ENCODE measurements at regions not wholly inside any gene's neighbourhood (a gene's known extent, or its start where the extent isn't known, plus 50 kb on each side); places are given as distances from the start of the nearest gene placed in this dataset.
A peak's percentile ranks its signal among the peaks of the same experiment; 100 is the strongest.
"Not testable (repeated sequence)": the region's sequence is repeated elsewhere in the genome, so short reads cannot be mapped to it uniquely, and the experiment has no call there.

DNA sequence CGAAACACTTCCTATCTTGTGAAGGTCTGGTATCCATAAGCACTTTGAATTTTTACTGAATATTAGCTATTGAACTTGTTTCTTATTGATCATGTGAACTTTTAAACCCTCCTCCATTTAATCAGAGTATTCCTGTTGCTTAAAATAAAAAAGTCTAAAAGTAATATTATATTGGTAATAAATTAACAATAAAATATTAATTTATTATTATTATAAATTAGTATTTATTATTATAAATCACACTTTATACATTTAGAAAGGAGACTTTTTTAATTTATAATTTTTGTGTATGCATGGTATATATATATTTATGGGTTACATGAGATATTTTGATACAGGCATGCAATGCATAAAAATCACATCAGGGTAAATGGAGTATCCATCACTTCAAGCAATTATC, 295.4 kb upstream of the NETO1 start:
- no peak for DNase-seq

DNA sequence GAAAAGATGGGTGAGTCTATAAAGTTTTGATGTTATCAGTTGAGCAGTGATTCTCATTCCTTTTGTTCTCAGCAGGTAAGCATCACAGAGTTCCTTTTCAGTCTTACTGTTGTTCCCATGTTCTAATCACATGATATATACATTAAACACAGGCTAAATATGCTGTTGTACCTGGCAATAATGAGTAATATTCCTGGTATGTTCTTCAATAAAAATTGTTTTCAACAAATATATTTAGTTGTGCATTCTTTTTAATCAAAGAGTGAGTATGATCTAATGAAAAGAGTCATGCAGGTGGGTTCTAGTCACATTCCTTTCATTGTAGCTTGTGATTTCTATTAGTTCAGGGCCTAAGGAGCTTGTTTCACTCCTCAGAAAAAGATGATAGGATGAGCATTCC, 288.3 kb upstream of the NETO1 start:
- DNase-seq, result no peak

DNA sequence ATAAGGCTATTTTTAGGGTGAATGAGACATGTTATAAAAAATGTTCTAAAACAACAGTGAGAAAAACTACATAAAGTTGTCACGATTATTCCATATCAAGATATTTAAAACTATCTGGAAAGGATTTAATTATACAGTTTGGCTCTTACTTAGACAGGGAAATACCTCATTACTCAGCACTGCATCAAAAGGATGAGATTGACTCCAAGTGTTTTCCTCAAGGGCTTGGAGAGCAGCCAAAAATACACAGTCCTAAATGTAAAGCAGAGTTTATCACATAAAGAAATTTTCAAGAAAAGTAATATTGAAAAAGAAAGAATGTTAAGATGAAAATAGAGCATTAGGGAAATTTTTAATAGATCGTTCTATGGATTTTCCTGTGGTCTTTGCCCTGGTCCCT, 285.5 kb upstream of the NETO1 start:
- DNase-seq, result no peak

DNA sequence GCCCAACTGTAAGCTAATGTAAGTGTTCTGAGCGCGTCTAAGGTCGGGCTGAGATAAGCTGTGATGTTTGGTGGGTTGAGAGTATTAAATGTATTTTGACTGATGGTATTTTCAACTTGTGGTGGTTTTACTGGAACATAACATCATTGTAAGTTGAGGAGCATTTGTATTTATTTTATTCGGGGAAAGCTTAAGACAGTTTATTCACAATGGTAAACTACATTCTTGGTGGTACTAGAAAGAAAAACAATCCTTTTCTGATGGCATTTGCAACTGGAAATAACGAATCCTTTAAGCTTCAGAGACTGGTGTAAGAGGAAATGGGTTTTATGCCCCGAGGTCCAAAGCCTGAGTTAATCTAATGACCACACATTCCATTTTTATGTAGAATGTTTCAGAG, 283.3 kb upstream of the NETO1 start:
- no peak for DNase-seq

DNA sequence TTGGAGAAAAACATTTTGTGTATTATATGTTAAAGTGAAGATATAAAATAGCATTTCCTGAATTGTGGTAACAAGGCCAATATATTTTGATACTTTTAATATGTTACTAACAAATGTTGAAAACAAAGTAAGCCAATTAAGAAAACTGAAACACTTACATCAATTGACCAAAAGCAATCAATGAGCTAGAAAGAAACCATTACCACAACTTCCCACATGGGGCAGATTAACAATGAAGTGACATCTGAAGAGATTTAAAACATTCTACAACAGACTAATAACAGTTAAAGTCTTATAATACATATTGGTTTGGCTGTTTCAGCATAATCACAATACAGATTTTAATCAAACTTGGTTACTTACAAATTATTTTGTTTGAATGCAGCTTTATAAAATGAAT, 282.4 kb upstream of the NETO1 start:
- no peak for DNase-seq

DNA sequence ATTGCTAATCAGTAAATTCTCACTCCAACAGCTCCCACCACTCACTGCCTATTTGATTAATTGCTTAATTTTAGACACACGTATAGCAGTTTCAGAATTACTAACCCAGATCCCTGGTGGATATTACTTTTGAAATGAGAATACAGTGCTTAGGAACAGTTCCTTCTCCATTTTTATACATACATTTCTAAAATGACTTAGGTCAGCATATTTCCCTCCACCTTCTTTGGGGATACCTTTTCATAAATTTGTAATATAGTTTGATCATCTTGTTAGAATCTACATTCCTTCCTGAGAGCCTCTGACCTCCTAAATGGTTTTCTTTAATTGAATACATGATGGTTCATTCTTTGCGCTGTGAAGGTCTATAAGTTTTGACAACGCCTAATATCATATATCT, 279.8 kb upstream of the NETO1 start:
- DNase-seq, result no peak

DNA sequence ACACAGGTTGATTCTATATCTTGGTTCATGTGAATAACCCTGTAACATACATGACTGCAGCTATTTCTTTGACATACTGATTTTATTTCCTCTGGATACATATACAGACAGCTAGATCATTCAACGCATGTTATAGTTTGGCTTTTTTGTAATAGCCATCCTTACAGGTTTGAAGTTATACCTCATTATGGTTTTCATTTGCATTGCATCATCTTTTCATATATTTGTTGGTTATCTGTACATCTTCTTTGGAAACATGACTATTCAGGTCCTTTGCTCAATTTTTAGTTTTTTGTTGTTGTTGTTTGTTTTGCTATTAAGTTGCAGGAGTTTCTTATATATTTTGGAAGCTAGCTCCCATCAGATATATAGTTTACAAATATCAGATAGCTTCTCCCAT, 276.2 kb upstream of the NETO1 start:
- no peak for DNase-seq

DNA sequence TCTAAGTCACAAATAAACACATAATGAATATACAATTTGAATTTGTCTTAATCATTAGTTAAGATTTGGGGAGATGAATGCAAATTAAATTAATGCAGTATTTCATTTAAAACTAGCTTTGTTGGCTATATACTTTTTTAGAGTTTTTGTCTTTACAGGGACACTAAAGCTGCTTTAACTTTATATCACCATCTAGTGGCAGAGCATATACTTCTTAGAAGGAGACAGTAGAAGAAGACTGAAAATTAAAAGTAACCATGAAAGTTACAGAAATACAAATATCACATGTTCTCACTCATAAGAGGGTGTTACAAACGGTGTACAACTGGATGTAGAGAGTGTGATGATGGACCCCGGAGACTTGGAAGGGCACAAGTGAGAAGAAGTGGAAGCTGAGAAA, 268.3 kb upstream of the NETO1 start:
- DNase-seq, result no peak

DNA sequence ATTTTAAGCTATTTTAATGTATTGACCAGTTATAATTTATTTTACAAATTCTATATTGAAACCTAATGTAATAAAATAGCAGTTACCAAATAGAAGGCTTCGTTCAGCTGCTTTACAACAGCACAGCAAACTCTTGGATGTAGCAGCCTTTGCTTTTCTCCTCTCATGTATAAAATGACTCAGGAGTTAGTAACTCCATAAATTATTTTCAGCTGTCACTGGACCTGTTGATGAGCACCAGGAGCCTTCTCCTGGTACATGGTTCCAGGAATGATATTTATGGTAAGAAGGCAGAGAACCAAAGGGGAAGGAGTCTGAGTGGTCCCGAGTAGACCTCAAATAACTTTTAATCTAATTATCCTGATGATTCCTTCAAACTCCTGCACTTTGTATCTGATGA, 256.4 kb upstream of the NETO1 start:
- DNase-seq, result no peak

DNA sequence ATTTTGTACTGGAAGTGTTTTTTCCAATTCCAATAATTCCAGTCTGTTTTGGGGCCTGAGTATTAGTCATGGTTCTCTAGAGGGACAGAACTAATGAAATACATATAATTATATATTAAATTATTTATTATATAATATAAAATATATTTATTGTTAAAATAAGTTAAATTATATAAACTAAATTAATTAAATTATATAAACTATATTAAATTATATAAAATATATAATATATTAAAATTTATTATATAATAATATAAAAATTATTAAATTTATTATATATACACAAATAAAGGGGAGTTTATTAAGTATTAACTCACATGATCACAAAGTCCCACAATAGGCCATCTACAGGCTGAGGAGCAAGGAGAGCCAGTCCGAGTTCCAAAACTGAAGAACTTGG, 253.4 kb upstream of the NETO1 start:
- no peak for DNase-seq

DNA sequence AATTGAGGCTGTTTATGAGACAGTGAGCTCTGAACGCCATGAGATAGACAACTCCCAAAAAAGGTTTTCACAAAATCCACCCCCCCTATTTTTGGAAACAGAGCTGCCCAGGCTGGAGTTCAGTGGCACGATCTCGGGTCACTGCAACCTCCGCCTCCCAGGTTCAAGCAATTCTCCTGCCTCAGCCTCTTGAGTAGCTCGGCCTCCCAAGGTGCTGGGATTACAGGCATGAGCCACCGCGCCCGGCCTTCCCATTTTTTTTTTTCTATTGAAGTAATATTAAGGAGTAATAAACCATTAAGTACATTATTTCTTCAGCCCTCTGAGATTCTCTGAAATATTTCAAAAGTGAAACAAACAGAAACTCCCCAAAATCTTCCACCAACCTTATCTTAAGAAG, 252.8 kb upstream of the NETO1 start:
- DNase-seq, result no peak

DNA sequence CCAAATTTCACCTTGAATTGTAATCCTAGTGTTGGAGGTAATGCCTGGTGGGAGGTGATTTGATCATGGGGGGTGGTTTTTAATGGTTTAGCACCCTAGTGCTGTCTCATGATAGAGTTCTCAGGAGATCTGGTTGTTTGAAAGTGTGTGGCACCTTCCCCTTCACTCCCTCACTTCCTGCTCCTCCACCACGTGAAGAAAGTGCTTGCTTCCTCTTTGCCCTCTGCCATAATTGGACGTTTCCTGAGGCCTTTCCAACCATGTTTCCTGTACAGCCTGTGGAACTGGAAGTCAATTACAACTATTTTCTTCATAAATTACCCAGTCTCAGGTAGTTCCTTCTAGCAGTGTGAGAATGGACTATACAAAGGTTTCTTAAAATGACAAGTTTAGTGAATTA, 251.8 kb upstream of the NETO1 start:
- no peak for DNase-seq

DNA sequence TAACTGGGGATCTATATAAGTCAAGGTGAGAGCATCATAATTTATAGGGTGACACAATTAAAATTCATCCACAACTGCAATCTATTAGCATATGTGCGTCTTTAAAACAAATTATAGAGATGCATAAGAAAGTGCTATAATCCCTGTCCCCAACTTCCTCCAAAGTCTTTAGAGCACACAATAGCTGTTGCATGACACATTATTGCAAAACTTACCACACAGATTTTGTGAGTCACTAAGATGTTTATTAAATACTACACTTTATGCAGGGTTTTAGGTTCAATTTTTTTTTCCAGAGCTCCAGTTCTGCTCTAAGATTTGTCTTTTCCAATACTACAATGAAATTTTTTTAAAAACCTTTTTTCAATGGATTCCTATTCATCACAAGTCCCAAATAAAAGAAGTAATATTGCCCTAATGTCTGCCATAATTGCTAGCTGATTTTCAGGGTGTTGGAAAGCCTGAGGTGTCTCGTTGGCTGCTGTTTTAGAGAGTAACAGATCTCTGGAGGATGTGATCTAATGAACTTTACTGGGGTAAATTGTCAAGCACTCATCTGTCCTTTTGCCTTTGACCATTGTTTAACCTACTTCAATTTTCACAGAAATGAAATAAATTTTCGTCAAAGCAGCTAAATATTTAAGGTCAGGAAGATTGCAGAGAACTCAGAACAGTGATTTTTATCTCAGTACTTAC, 250.5 kb upstream of the NETO1 start:
- no peak for DNase-seq

DNA sequence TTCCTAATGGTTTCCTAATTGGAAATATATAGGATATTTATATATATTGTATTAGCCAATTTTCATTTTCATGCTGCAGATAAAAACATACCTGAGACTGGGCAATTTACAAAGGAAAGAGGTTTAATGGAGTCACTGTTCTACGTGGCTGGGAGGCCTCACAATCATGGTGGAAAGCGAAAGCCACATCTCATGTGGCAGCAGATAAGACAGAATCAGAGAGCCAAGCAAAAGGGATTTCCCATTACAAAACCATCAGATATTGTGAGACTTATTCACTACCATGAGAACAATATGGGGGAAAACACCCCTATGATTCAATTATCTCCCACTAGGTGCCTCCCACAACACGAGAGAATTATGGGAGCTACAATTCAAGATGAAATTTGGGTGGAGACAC, 242.5 kb upstream of the NETO1 start:
- DNase-seq, result no peak

DNA sequence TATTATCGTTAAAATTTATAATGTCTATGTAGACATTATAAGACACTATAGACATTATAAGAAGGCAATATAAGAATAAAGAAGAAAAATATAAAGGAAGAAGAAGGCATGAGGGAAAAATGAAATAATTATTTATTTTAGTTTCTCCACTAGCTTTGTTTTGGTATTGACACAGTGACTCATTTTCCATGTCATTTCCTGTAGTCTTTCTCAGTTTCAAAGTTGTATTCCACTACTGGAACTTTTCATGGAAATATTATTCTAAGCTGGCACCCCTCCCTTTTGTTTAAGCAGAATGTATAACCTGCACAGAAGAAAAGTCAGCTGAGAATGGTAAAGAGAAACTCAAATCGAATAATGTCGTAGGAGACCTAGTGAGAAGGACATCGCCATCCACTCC, 234.2 kb upstream of the NETO1 start:
- no peak for DNase-seq

DNA sequence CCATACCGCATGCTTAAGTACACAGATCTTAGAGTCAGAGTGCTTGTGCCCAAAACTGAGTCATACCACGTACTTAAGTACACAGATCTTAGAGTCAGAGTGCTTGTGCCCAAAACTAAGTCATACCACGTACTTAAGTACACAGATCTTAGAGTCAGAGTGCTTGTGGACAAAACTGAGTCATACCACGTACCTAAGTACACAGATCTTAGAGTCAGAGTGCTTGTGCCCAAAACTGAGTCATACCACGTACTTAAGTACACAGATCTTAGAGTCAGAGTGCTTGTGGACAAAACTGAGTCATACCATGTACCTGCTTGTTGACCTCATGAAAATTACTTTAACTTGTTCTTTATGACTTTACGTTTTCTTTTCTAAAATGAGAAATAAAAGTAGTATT, 233.7 kb upstream of the NETO1 start:
- not testable (repeated sequence) for DNase-seq

DNA sequence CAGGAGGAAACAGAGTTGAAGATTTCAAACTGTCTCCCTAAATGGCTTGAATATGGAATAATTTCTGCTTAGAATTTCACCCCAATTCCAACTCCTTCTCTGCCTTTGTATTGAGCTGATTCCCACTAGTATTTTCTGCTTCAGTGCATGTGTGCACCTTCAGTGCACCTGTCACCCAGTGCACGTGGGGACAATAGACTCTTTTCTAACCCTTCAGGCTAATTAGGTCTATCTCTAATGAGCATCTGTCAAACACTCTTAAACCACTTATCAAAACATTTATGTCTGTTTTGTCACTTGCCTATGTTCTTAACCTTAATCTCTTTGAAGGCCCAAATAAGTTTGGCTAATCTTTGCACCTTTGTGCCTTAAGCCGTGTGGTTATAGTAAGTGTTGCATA, 232.0 kb upstream of the NETO1 start:
- DNase-seq, result peak; percentile 89

DNA sequence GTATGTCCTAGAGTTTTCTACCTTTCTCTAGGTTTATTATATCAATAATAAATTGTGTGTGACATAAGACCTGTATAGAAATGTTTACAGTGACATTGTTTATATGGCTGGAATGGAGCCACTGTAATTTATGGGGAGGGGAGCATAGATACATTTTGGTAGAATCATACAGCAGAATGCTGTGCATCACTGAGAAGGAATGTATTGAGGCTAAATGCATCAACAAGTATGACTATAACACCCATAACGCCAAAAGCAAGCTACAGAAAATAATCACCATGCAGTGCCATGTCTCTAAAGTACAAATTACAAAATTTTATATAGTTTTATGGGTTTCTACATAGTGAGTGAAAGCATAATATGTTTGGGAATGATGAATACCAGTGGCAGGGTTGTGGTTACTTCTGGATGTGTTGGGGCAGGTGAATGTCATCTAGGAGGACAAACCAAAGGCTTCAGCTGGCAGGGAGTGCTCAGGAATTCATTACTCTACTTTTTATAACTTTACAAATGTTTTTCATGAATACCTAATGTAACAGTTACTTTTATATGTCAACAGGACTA, 226.0 kb upstream of the NETO1 start:
- DNase-seq, result no peak

DNA sequence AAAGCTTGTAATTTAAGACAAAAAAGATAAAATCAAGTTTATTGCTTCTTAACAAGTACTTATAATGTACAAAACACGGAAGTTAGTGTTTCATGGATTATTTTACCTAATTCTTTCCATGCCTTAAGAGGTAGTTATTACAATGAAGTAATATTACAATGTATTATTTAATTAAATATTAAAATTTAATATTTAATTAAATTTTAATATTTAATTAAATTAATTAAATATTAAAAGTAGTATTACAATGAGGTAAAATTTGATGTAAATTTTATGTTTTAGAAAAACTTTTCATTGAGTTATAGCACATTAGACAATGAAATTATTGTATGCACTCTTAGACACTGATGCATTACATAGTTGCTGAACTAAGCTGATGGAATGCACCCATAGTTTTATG, 220.7 kb upstream of the NETO1 start:
- DNase-seq, result no peak

DNA sequence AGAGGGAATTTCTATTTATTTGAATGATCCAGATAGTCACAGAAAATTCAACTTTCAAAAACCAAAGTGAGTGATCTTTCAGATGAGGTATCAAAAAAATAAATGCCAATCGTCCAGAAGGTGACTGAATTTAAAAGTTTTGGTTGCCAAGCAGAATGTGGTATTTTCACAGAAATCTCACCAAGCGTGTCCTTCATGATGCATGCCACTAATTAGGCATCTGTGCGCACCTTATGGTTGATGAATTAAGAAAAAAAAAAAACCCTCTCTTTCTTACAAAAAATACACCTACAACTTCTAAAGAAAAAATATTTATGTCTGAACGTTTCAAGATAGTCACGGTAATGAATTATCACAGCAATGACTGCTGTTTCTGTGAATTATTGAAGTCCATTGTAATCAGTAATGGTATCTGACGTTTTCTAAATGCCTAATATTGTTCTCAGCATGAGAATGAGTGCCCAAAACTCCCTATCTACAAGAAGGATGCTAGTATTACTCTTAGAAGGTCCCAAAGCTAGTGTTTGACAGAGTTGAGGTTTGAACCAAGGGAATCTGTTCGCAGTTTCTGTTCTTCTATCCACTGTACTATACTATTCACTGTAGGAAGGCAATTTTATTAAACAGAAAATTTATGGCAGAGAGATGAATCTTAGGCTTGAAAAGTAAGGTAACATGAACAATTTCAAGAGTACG, 219.6 kb upstream of the NETO1 start:
- no peak for DNase-seq

DNA sequence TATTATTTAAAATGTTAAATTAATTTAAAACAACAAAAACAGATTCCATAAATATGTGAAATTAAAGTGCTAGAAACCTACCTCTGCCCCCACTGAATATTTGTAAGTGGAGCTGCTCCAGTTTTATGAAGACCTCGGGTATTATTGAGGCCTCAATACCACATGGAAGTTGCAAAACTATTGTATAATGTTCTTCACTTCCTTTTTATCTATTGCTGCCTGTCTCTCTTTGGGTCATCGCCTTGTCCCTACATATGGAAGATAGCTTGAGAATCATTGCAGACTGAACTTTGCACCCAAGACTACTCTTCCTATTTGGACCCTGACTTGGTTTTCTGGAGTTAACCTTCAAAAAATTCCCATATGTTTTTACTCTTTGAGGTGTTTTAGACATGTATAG, 212.1 kb upstream of the NETO1 start:
- DNase-seq, result no peak

DNA sequence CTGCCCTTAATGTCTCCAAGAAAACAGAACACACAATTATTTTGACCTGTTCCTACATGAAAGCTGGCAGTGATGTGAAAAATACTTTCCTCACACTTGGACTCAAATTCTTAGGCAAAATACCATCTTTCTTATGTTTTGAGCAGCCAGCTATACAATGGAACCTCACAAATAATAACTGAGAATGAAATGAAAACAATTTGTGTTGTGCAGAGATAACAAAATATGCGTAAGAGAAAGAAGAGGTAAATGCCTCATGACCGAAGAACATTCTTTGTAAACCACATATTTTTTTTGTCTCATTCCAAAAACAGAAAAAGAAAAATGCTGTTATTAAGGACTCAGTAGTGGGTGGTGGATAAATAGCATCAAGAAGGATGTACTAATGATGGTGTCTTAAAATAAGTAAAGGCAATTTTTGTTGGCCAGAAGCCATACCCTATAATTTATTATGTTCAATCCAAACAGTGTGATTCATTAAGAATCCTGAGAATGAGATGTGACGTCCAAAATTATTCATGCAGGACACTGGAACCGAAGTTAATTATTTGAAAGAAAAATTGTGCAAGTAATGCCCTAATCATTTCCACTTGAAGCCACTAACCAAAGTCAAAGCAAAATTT, 193.0 kb upstream of the NETO1 start:
- DNase-seq, result no peak

DNA sequence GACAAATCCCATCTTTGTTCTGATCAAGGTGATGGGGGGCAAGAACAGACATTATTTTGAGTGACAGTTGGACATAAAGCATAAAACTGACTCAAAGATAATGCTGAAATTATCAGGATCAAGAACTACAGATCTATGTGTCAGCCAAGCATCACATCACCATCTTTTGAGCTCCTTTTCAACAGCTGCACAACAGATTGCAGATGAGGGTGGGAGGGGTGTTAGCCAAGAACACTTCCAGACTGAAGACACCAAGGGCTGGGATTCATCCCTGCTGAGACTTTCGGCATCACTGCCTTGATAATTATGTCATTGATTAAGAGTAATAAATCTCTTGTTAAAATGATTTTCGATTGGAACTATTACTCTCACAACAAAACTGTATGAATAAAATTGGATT, 191.5 kb upstream of the NETO1 start:
- DNase-seq, result no peak

DNA sequence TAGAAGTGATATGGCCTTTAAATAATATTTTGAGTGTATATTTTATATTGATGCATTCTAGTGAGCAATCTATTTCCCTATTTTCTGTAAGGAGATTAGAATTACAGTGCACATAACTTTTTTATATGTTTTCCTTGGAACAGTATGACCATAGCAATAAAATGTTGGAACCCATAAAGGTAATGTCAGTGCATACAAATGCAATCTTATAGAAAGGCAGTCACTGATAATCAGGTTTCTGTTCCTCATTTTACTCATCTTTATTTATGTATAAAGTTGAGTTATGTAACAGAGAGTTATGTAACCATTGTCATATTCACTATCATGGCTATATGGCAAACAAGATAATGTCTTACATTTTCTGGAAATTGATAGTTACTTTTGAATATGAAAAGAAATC, 179.9 kb upstream of the NETO1 start:
- DNase-seq, result no peak
